Subcutaneous abdominal adipose tissue (tissue), 5 donors: ENCODE measurements at regions not wholly inside any gene's neighbourhood (a gene's known extent, or its start where the extent isn't known, plus 50 kb on each side); places are given as distances from the start of the nearest gene placed in this dataset.

Source experiments
- H3K27ac ChIP-seq: one replicate; pipeline ENCODE4 v1.7.0; 2013; ENCODE audit warnings: low read depth, mild to moderate bottlenecking, inconsistent platforms, low read length, moderate library complexity
- H3K27me3 ChIP-seq, 5 donors: one replicate each; pipeline ENCODE4 v1.7.0; 2013; ENCODE audit warnings: low read length in 5 of 5, inconsistent platforms in 1 of 5; ENCODE audit not compliant: control insufficient read depth in 5 of 5, insufficient read depth in 4 of 5
- H3K36me3 ChIP-seq, 5 donors: one replicate each; pipeline ENCODE4 v1.7.0; 2013; ENCODE audit warnings: low read length in 5 of 5; ENCODE audit not compliant: control insufficient read depth in 5 of 5, insufficient read depth in 5 of 5
- H3K4me1 ChIP-seq, 5 donors: one replicate each; pipeline ENCODE4 v1.7.0; 2013; ENCODE audit warnings: low read length in 5 of 5, mild to moderate bottlenecking in 3 of 5, moderate library complexity in 1 of 5; ENCODE audit not compliant: control insufficient read depth in 5 of 5, insufficient read depth in 5 of 5
- H3K4me3 ChIP-seq, 5 donors: one replicate each; pipeline ENCODE4 v1.7.0; 2013; ENCODE audit warnings: low read length in 5 of 5, low read depth in 1 of 5
- H3K9ac ChIP-seq, 5 donors: one replicate each; pipeline ENCODE4 v1.7.0; 2013; ENCODE audit warnings: low read length in 5 of 5, mild to moderate bottlenecking in 4 of 5, moderate library complexity in 3 of 5
- H3K9me3 ChIP-seq, 5 donors: one replicate each; pipeline ENCODE4 v1.7.0; 2013; ENCODE audit warnings: low read length in 5 of 5; ENCODE audit not compliant: control insufficient read depth in 5 of 5
- donor health status: healthy.
- donor health status: healthy.
- donor health status: healthy.
- donor health status: healthy.
- donor health status: healthy.

- Histone ChIP-seq H3K9ac (no peak overlapping the region), H3K27me3 (no peaks in the 10 kb centered on the region), H3K27ac (no peak overlapping the region), H3K9me3 (no peaks in the 10 kb centered on the region), H3K4me3 (no peak overlapping the region), H3K4me1 (peaks cover 0 to 15% (median 10%) of the 10 kb centered on the region in 5 donors), H3K36me3 (no peaks in the 10 kb centered on the region)
These were observed 246.6 kb upstream of the CCDC196 start for GRCh38 chr14:66239589-66239988.

GRCh38 chr14:66240105-66240504 is 246.1 kb upstream of the CCDC196 start:
- Histone ChIP-seq H3K27ac (no peak overlapping the region), H3K4me3 (no peak overlapping the region), H3K9ac (no peak overlapping the region), H3K9me3 (no peaks in the 10 kb centered on the region), H3K4me1 (peaks cover 0 to 15% (median 10%) of the 10 kb centered on the region in 5 donors), H3K36me3 (no peaks in the 10 kb centered on the region), H3K27me3 (no peaks in the 10 kb centered on the region)

- Histone ChIP-seq H3K4me3 (no peak overlapping the region), H3K27me3 (no peaks in the 10 kb centered on the region), H3K9ac (no peak overlapping the region), H3K36me3 (no peaks in the 10 kb centered on the region), H3K4me1 (peaks cover 0 to 15% (median 10%) of the 10 kb centered on the region in 5 donors), H3K9me3 (no peaks in the 10 kb centered on the region), H3K27ac (no peak overlapping the region)
These were observed 244.2 kb upstream of the CCDC196 start for GRCh38 chr14:66242001-66242400.

- no peaks in the 10 kb centered on the region for H3K27me3 ChIP-seq
- H3K4me3 ChIP-seq = no peak overlapping the region
- H3K36me3 ChIP-seq = no peaks in the 10 kb centered on the region
- H3K4me1 ChIP-seq = no peaks in the 10 kb centered on the region
- H3K9ac ChIP-seq = no peak overlapping the region
- H3K9me3 ChIP-seq = no peaks in the 10 kb centered on the region
- H3K27ac ChIP-seq = no peak overlapping the region
These were observed 241.3 kb upstream of the CCDC196 start for GRCh38 chr14:66244834-66245233.

GRCh38 chr14:66247662-66248193 is 238.4 kb upstream of the CCDC196 start:
- no peaks in the 10 kb centered on the region for H3K36me3 ChIP-seq
- H3K9ac ChIP-seq = no peak overlapping the region
- no peak overlapping the region for H3K27ac ChIP-seq
- no peaks in the 10 kb centered on the region for H3K9me3 ChIP-seq
- no peaks in the 10 kb centered on the region for H3K4me1 ChIP-seq
- H3K4me3 ChIP-seq = no peak overlapping the region
- H3K27me3 ChIP-seq = no peaks in the 10 kb centered on the region

GRCh38 chr14:66248256-66248655 is 237.9 kb upstream of the CCDC196 start:
- Histone ChIP-seq H3K27ac (no peak overlapping the region), H3K4me1 (no peaks in the 10 kb centered on the region), H3K27me3 (no peaks in the 10 kb centered on the region), H3K9ac (no peak overlapping the region), H3K4me3 (no peak overlapping the region), H3K9me3 (no peaks in the 10 kb centered on the region), H3K36me3 (no peaks in the 10 kb centered on the region)

GRCh38 chr14:66249544-66249943 is 236.6 kb upstream of the CCDC196 start:
- H3K9me3 ChIP-seq = no peaks in the 10 kb centered on the region
- no peaks in the 10 kb centered on the region for H3K36me3 ChIP-seq
- no peak overlapping the region for H3K27ac ChIP-seq
- no peak overlapping the region for H3K4me3 ChIP-seq
- no peak overlapping the region for H3K9ac ChIP-seq
- no peaks in the 10 kb centered on the region for H3K27me3 ChIP-seq
- no peaks in the 10 kb centered on the region for H3K4me1 ChIP-seq

GRCh38 chr14:66254038-66254437 is 232.1 kb upstream of the CCDC196 start:
- Histone ChIP-seq H3K4me3 (no peak overlapping the region), H3K9me3 (no peaks in the 10 kb centered on the region), H3K9ac (no peak overlapping the region), H3K27ac (no peak overlapping the region), H3K27me3 (no peaks in the 10 kb centered on the region), H3K4me1 (no peaks in the 10 kb centered on the region), H3K36me3 (no peaks in the 10 kb centered on the region)

GRCh38 chr14:66268802-66269334 is 217.3 kb upstream of the CCDC196 start:
- H3K9ac ChIP-seq = no peak overlapping the region
- no peak overlapping the region for H3K27ac ChIP-seq
- no peaks in the 10 kb centered on the region for H3K9me3 ChIP-seq
- no peaks in the 10 kb centered on the region for H3K4me1 ChIP-seq
- no peak overlapping the region for H3K4me3 ChIP-seq
- no peaks in the 10 kb centered on the region for H3K36me3 ChIP-seq
- no peaks in the 10 kb centered on the region for H3K27me3 ChIP-seq

- no peak overlapping the region for H3K9ac ChIP-seq
- no peak overlapping the region for H3K4me3 ChIP-seq
- H3K27me3 ChIP-seq = no peaks in the 10 kb centered on the region
- H3K4me1 ChIP-seq = no peaks in the 10 kb centered on the region
- no peak overlapping the region for H3K27ac ChIP-seq
- no peaks in the 10 kb centered on the region for H3K9me3 ChIP-seq
- H3K36me3 ChIP-seq = no peaks in the 10 kb centered on the region
These were observed 213.9 kb upstream of the CCDC196 start for GRCh38 chr14:66272221-66272620.
